ENCODE measurements at regions not wholly inside any gene's neighbourhood (a gene's known extent, or its start where the extent isn't known, plus 50 kb on each side); places are given as distances from the start of the nearest gene placed in this dataset.

- DNase-seq = no peak
These were observed 57.2 kb upstream of the TMEM196 start for GRCh38 chr7:19830604-19831003.

All from NCI-H2029 treated with DMSO at 0.1 percent for 48 hours (cell line).